ENCODE measurements at regions not wholly inside any gene's neighbourhood (a gene's known extent, or its start where the extent isn't known, plus 50 kb on each side); places are given as distances from the start of the nearest gene placed in this dataset.

DNA sequence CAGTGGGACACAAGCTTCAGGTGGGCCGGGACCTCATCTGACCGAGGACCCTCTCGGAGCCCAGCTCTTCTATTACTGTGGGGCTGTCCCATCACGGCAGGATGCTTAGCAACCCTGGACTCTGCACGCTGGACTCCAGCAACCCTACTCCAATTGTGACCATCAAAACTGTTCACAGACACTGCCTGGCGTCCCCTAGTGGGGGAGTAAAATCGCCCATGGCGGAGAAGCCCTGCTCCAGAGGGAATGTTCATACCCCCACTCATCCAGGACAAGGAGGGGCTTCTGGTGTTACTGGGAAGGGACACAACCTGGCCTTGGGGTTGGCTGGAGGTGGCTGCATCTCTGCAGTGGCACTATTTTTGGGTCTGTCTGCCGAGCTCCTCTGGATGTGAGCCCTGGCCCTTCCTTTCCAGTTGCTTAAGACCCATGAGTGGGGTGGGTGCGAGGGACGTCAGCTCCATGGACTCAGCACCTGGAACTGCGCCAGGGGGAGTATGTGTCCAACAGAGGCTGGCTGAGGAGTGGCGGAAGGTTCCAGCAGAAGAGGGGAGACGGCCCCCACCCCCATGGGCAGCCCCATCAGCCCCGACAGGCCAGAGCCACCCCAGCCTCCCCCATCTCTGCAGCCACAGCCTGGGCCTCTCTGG is 103.8 kb downstream of the RFLNA start:
- no peak overlapping the region for H3K4me3 Mint-ChIP-seq
- H3K36me3 Mint-ChIP-seq (ENCODE audit: low read depth): peaks cover 9% of the 10 kb centered on the region
- peaks cover 35% of the 10 kb centered on the region for H3K4me1 Mint-ChIP-seq
- no peak for DNase-seq (ENCODE audit: low read depth, low spot score)
- H3K9me3 Mint-ChIP-seq: no peaks in the 10 kb centered on the region
- H3K27me3 Mint-ChIP-seq (ENCODE audit: low read depth): no peaks in the 10 kb centered on the region
- TF ChIP-seq, protein P1, sequence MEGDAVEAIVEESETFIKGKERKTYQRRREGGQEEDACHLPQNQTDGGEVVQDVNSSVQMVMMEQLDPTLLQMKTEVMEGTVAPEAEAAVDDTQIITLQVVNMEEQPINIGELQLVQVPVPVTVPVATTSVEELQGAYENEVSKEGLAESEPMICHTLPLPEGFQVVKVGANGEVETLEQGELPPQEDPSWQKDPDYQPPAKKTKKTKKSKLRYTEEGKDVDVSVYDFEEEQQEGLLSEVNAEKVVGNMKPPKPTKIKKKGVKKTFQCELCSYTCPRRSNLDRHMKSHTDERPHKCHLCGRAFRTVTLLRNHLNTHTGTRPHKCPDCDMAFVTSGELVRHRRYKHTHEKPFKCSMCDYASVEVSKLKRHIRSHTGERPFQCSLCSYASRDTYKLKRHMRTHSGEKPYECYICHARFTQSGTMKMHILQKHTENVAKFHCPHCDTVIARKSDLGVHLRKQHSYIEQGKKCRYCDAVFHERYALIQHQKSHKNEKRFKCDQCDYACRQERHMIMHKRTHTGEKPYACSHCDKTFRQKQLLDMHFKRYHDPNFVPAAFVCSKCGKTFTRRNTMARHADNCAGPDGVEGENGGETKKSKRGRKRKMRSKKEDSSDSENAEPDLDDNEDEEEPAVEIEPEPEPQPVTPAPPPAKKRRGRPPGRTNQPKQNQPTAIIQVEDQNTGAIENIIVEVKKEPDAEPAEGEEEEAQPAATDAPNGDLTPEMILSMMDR (conservative IDR thresholded peaks at IDR 0.05): no peak
- H3K27ac Mint-ChIP-seq (ENCODE audit: unreplicated experiment): no peak overlapping the region

DNA sequence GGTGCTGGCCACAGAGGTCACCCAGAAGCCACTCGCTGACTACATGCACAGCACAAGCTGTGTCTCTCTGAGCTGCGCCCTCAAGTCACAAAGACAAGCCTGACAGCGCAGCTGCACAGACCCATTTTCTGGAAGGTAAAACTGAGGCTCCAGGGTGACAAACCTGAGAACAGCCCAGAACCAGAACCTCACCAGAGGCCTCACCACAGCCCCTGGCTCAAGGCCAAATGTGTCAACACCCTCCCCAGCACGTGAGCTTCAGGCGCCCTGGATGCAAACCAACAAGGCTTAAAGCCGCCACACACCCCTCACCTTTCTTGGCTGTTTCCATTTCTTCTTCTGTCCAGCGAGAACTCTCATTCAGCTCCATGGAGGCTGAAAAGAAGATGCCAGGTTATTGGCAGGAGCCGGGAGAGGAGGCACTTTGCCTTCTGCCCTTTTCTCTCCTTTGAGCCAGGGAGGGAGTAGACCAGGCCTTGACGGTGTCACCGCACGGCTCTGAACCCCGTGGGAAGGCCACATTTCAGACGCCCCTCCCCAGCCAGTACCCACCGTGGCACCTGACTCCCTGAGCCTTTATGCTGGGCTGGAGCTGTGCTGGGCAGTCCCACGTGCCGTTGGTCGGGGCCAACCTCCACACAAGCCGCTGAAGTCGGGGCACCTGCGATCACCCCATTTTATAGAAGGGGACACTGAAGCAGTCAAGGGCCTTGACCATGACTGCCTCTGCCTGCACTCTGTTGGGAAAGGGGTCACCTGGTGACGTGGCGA is 103.1 kb downstream of the RFLNA start:
- no peak for DNase-seq (ENCODE audit: low read depth, low spot score)
- Mint-ChIP-seq H3K9me3 (no peaks in the 10 kb centered on the region), H3K36me3 (ENCODE audit: low read depth) (peaks cover 9% of the 10 kb centered on the region), H3K27ac (ENCODE audit: unreplicated experiment) (no peak overlapping the region), H3K4me1 (peaks cover 29% of the 10 kb centered on the region), H3K27me3 (ENCODE audit: low read depth) (no peaks in the 10 kb centered on the region), H3K4me3 (no peak overlapping the region)
- TF ChIP-seq, protein P1 (conservative IDR thresholded peaks at IDR 0.05): no peak

DNA sequence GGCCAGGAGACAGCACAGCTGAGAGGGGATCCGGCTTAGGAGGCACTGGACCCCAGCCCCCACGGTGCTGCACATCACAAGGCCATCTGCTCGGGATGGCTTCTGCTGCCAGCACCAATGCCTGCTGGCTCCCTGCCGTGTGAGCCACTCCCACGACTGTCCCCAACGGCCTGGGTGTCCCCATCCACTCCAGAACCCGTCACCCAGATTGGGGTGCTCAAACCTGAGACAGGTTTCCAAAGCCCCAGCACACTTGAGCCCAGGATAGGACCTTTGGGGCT is 102.4 kb downstream of the RFLNA start:
- TF ChIP-seq, protein P1 (conservative IDR thresholded peaks at IDR 0.05): no peak
- no peak overlapping the region for H3K4me3 Mint-ChIP-seq
- peaks cover 27% of the 10 kb centered on the region for H3K4me1 Mint-ChIP-seq
- no peaks in the 10 kb centered on the region for H3K9me3 Mint-ChIP-seq
- peaks cover 9% of the 10 kb centered on the region for H3K36me3 Mint-ChIP-seq (ENCODE audit: low read depth)
- H3K27ac Mint-ChIP-seq (ENCODE audit: unreplicated experiment): no peak overlapping the region
- H3K27me3 Mint-ChIP-seq (ENCODE audit: low read depth): no peaks in the 10 kb centered on the region
- no peak for DNase-seq (ENCODE audit: low read depth, low spot score)

DNA sequence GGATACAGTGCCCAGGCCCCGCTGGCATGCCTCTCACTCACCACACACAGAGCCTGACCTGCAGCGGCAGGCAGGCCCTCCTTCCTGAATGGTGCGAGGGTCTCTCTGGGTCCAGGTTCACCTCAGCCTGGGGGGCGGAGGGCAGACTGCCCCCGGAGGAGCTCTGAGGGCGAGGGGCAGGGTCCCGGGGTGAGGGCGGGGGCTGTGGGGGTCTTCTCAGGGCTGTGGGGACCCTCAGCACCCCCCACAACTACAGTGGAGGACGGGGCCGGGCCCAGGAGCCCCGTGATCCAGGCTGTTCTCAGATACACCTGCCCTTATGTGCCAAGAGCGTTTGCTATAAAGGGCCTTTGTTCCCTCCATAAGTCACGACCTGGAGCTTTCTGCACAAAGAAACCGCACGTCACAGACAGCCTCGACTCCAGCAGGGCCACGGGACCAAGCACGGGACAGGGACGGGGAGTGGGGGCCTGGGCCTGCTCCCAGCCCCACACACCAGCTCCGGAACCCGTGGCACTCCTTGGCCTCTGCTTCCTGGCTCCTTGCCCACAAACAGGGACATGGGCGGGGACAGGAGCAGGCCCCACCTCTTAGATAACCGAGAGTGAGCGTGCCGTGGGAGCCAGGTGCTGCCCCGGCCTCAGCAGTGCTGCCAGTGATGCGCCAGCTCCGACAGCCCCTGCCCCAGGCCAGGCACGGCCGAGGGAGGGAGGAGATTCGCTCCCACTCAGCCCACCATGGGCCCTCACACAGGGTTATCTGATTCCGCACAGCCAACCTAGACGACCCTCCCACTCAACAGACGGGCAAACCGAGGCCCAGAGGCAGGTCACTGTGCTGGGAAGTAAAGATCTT is 101.9 kb downstream of the RFLNA start:
- Mint-ChIP-seq H3K4me1 (peaks cover 26% of the 10 kb centered on the region), H3K4me3 (no peak overlapping the region), H3K27ac (ENCODE audit: unreplicated experiment) (peak overlapping the region; percentile 43), H3K9me3 (no peaks in the 10 kb centered on the region), H3K36me3 (ENCODE audit: low read depth) (peaks cover 9% of the 10 kb centered on the region), H3K27me3 (ENCODE audit: low read depth) (no peaks in the 10 kb centered on the region)
- DNase-seq (ENCODE audit: low read depth, low spot score): no peak
- TF ChIP-seq, protein P1 (conservative IDR thresholded peaks at IDR 0.05): no peak

DNA sequence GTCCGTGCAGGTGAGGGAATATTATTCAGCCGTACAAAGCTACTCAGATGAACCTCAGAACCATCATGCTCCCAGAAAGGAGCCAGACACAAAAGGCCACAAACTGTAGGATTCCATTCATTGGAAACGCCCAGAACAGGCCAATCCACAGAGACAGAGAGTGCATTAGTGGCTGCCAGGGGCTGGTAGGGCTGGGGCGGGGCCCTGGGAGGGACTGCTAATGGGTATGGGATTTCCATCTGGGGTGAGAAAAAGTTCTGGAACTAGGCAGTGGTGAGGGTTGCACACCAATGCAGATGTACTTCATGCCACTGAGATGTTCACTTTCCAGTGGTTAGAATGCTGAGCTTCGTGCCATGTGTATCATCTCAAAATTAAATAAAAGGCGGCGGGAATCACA is 101.1 kb downstream of the RFLNA start:
- H3K4me1 Mint-ChIP-seq: peaks cover 21% of the 10 kb centered on the region
- no peaks in the 10 kb centered on the region for H3K9me3 Mint-ChIP-seq
- no peak for DNase-seq (ENCODE audit: low read depth, low spot score)
- H3K4me3 Mint-ChIP-seq: no peak overlapping the region
- TF ChIP-seq, protein P1 (conservative IDR thresholded peaks at IDR 0.05): no peak
- H3K36me3 Mint-ChIP-seq (ENCODE audit: low read depth): peaks cover 6% of the 10 kb centered on the region
- no peak overlapping the region for H3K27ac Mint-ChIP-seq (ENCODE audit: unreplicated experiment)
- H3K27me3 Mint-ChIP-seq (ENCODE audit: low read depth): no peaks in the 10 kb centered on the region

Data from neural crest cell (in vitro differentiated cells).